GM19372 (cell line): ENCODE measurements at regions not wholly inside any gene's neighbourhood (a gene's known extent, or its start where the extent isn't known, plus 50 kb on each side); places are given as distances from the start of the nearest gene placed in this dataset.

ENCODE experiments used
- ATAC-seq: cut with Tn5 transposase; IDR thresholded peaks from one replicate; pipeline ENCODE4 v1.9.1; 2021; ENCODE audit warnings: mild to moderate bottlenecking, low read depth, moderate library complexity; ENCODE audit not compliant: unreplicated experiment

GRCh38 chr9:97747201-97747965 lies 50.2 kb upstream of the XPA start:
- no peak for ATAC-seq

GRCh38 chr9:97748525-97748924 lies 51.4 kb upstream of the XPA start:
- ATAC-seq: no peak

DNA sequence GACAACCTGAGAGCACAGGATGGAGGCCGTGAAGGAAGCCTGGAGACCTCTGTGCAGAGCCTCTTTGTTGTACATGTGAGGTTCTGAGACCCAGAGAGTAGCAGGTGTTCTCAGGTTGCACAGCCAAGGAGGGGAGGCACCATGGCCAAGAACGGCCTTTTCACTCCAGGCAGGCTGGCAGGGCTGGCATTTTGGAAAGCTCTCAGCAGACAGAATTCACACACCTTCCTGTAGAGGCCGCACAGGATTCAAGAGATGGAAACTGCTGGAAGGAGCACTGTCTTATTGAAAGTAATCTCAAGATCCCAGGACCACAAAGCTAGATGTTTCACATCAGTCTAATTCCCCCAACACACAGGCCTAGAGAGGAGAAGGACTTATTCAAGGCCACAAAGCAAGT lies 52.8 kb upstream of the XPA start:
- ATAC-seq: no peak

GRCh38 chr9:97751531-97751930 lies 54.4 kb upstream of the XPA start:
- no peak for ATAC-seq

- ATAC-seq: no peak
These were observed 55.1 kb upstream of the XPA start for GRCh38 chr9:97752274-97752673.

DNA sequence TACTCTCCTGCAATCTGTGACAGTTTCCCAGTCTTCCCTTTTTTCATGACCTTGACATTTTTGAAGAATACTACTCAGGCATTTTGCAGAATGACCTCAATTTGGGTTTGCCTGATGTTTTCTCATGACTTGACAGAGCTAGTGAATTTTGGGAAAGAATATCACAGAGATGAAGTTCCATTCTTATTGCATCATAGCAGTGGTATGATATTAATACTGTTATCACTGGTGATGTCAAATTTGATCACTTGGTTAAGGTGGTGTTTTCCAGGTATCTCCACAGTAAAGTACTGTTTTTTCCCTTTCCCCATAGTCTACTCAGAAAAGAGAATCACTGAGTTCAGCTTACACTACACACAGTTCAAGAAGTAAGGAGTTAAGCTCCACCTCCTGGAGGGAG lies 56.2 kb upstream of the XPA start:
- no peak for ATAC-seq

- no peak for ATAC-seq
These were observed 56.8 kb upstream of the XPA start for GRCh38 chr9:97753975-97754374.

GRCh38 chr9:97755618-97756267 lies 58.6 kb upstream of the XPA start:
- ATAC-seq: no peak

DNA sequence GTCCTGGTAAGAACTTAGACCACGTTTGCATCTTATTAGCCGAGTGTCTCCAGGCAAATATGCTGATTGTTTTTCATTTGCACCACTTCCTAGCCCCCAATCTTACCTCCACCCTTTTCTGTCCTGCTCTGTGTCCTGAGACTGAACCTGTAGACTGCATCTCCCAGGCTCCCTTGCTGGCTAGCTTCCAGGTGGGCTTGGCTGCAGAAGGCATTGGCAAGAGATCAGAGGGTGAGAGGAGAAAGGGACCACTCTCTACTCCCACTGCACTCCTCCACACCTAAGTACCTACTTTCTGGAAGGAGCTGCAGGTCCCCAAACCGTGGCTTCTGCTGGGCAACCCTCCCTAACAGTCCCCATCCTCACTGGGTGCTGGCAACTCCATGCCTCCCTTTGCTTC lies 59.9 kb upstream of the XPA start:
- ATAC-seq: no peak

- ATAC-seq: no peak
These were observed 61.3 kb upstream of the XPA start for GRCh38 chr9:97758334-97758916.

DNA sequence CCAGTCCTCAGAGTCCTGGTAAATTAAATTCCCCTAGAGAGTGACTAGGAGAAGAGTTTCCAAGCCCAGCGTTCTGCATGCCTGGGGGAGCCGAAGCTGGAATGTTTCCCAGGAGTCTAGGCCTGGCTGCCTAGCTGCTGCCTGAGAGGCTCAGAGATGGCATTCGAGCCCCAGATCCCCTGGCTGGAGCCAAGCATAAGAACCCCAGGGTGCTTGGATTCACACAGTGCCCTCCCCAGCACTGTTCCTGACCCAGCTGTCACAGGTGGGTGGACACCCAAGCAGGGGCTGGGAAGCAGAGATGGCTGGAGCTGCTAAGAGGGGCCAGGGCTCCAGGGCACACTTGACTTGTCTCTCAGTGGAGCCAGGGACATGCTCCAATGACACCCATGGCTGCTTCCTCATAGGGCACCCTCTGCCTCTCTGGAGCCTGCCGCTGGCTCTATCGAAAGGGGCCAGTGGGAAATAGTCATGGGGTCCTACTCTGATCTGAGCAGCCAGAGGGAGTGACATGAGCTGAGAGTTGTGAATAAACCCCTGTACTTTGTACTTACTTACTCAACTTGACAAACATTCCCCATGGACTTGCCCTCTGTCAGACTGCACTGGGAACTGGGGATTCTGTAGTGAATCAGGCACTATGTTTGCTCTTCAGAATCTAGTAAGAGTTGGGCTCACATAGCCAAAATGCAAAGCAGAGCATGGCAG lies 62.6 kb upstream of the XPA start:
- no peak for ATAC-seq

DNA sequence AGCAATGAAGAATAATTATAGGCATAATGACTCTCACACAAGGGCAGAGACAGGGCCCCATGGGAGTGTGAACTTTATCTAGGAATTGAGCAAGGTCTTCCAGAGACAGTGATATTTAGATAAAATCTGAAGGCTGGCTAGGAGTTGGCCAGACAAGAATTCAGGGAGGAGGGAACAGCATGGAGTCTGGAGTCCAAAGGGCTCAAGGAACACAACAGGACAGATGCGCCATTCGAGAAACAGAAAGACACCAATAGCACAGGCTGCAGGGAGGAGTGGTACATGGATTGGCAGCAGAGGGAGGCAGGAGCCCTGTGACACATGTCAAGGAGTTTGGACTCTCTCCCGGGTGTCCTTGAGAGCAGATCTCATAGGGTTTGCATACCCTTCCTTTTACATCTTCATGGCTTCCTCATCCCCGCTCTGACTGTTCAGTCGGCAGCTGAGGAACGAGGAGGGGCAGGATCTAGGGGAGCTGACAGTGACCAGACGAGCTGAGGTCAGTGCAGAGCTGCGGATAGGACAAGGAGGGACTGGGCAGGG lies 64.0 kb upstream of the XPA start:
- ATAC-seq: no peak

DNA sequence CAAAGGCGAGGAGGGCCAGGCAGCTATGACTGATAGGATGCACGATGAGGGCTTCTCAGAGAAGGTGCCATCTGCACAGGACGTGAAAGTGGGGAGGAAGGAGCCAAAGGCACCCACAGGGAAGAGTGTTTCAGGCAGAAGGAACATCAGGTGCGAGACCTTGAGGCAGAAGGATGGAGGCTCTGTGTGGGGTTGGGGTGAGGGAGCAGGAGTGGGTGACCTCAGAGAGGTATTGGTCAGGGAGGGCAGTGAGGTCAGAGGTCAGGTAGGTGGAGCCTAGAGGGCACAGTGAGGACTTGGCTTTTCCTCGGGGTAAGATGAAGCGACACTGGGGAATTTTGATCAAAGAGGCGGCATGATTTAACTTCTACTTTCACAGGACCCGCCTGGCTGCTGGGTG lies 64.7 kb upstream of the XPA start:
- no peak for ATAC-seq

DNA sequence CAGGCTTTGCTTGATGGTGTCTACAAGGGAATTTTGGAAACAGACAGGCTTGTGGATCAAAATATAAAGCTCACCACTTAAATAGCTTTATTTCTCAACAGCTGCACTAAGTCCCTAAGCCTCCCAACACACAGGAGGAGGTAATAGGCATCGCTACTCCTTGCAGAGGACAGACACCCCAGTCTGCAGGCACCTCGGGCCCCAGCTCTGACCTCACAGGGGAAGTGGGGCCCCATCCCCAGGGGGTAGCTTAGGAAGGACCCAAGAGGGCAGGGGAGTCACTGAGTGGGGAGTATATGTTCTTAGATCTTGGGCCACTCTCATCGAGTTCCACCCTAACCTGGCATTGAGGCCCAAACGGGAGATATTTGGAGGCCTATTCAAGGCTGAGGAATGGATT lies 66.7 kb upstream of the XPA start:
- no peak for ATAC-seq

DNA sequence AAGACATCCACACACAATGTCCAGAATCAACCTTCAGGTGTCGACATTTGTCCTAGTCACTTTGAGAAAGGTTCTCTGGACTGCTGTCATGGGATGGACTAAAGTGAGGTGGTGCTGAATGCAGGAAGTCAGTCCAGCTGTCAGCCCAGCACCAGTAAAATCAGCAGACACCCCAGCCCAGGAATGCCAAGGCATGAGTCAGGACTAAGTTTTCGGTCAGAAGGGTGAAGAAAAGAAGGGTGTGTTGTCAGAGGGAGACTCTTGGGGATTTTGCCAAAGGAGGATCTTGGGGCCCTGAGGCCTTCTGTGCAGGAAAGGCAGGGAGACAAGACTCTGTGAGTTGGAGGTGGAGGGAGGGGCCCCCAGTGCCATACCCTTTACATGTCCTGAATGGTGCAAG lies 69.0 kb upstream of the XPA start:
- no peak for ATAC-seq

DNA sequence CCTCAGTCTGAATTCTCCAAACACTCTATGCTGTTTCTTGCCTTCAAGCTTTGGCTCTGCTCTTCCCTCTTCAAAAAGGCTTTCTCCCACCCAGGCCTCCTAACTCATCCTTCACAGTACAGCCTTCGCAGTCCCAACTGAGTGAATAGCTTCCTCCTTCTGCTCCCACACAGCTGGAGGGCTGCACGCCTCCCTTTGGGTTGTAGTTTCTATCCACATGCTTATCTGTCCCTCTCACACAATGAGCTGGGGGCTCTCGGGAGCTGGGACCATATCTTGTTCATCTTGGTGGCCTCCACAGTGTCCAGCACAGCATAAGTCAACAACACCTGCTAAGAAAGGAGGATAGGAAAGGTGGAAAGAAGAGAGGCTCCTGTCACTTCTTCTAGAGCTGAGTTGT lies 69.5 kb upstream of the XPA start:
- no peak for ATAC-seq

- ATAC-seq: no peak
These were observed 70.8 kb upstream of the XPA start for GRCh38 chr9:97767891-97768290.

DNA sequence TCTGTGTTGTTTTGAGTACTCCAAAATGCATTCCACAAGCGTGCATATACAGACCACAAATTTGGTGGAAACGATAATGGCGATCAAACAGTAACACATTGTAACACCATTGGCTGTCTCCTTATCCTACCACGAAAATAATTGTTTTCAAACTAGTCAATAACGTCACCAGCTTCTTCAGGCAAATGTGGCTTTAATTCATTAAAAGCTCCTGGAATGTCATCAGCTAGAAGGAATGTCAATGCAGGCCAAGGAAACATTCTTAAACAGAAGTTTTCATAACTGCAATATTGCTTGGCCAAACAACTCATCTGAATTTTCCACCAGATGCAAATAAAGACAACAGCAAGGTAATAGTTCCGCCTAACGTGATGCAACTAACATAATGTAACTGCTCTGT lies 71.6 kb upstream of the XPA start:
- no peak for ATAC-seq

GRCh38 chr9:97769208-97769607 lies 72.1 kb upstream of the XPA start:
- ATAC-seq: no peak

DNA sequence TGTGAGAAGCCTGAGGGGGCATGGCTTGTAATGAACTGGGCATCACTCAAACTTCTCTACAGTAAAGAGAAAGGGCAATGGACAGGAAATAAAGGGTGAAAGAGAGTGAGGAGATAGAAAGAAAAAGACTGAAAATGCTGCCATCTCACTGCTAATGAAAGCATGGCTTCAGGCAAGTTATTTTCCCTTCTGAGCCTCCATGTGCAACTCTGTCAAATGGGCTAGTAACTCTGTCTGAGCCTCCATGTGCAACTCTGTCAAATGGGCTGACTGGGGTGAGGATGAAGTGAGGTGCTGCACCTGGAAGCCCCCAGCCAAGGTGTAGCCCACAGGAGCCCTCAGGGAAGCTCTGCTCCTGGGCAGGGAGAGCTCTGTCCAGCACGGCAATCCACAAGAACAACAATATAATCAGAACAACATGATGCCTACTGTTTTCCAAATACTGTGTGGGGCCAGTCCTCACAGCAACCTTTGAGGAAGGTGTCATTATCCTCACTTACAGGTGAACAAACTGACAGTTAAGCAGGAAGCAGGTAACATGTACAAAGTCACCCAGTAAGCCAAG lies 73.8 kb upstream of the XPA start:
- no peak for ATAC-seq

- ATAC-seq: no peak
These were observed 74.5 kb upstream of the XPA start for GRCh38 chr9:97771641-97772040.
